ENCODE measurements at regions not wholly inside any gene's neighbourhood (a gene's known extent, or its start where the extent isn't known, plus 50 kb on each side); places are given as distances from the start of the nearest gene placed in this dataset.

- CTCF ChIA-PET (ENCODE audit: low intra/inter-chr PET ratio, low total read pairs): no interaction called here
- 57% methylated on average over 8 of the region's 8 CpGs for WGBS (ENCODE audit: low lambda C conversion rate)
- H4K20me1 ChIP-seq (ENCODE audit: insufficient read depth, low read length): no peaks in the 10 kb centered on the region
- intact Hi-C loops (cut with micrococcal nuclease; ENCODE audit: unreplicated experiment): no loop called here
- H3K4me2 ChIP-seq (ENCODE audit: low read depth, low read length): no peak overlapping the region
- H3K27ac ChIP-seq (ENCODE audit: extremely low read length, insufficient read depth, low read length): no peak overlapping the region
- H2AFZ ChIP-seq (ENCODE audit: low read length): no peak overlapping the region
- H3K9ac ChIP-seq (ENCODE audit: insufficient read depth, low read depth, low read length): no peak overlapping the region
- no peaks in the 10 kb centered on the region for H3K36me3 ChIP-seq (replicated peaks in 1 of 2; ENCODE audit: control insufficient read depth in 1 of 2, insufficient read depth in 2 of 2, low read length in 2 of 2)
- in situ Hi-C loops (cut with HindIII; ENCODE audit: extremely low pct_ligation_motif_present, low pct_unique_long_range_greater_than_20kb): no loop called here
- no peak for ATAC-seq
- TF ChIP-seq TRIM22 (IDR thresholded peaks at IDR 0.05) (no peak), ZSCAN5A (CRISPR knock-in tag; IDR thresholded peaks at IDR 0.05; ENCODE audit: borderline replicate concordance) (no peak), ZBTB40 (IDR thresholded peaks at IDR 0.05) (0 out of 2 replicates have a peak, but pooled peaks have one; percentile 13), ZBTB40 (CRISPR knock-in tag; IDR thresholded peaks at IDR 0.05) (no peak), ZNF816 (CRISPR knock-in tag; IDR thresholded peaks at IDR 0.05; ENCODE audit: borderline replicate concordance) (no peak), ZNF766 (CRISPR knock-in tag; IDR thresholded peaks at IDR 0.05; ENCODE audit: borderline replicate concordance) (no peak), ZBTB4 (CRISPR knock-in tag; IDR thresholded peaks at IDR 0.05; ENCODE audit: borderline replicate concordance) (no peak)
- no peaks in the 10 kb centered on the region for H3K79me2 ChIP-seq (ENCODE audit: insufficient read depth, low read length)
- FAIRE-seq: no peak
- no peak overlapping the region for H3K4me3 ChIP-seq (replicated peaks in 1 of 3; ENCODE audit: insufficient read depth in 1 of 3, low read depth in 2 of 3, low read length in 3 of 3)
- BruUV-seq (replicated peaks): no TSS peak
- no peaks in the 10 kb centered on the region for H3K4me1 ChIP-seq (ENCODE audit: insufficient read depth, low read length)
- POLR2A ChIA-PET: no interaction called here
- no peaks in the 10 kb centered on the region for H3K9me3 ChIP-seq (ENCODE audit: low read length)
- no peak for DNase-seq (ENCODE audit: low spot score)
- H3K27me3 ChIP-seq (ENCODE audit: control insufficient read depth in 1 of 2, insufficient read depth in 2 of 2, low read length in 2 of 2): peaks cover 2 to 17% of the 10 kb centered on the region in 2 experiments; a peak in 2 of 5 replicates
These were observed 199.2 kb upstream of the COPS8 start for GRCh38 chr2:236886456-236886855.

Data from HepG2 (cell line).